Hypothalamus (tissue), 51 donors: ENCODE measurements at regions not wholly inside any gene's neighbourhood (a gene's known extent, or its start where the extent isn't known, plus 50 kb on each side); places are given as distances from the start of the nearest gene placed in this dataset.
"Not testable (repeated sequence)": the region's sequence is repeated elsewhere in the genome, so short reads cannot be mapped to it uniquely, and the experiment has no call there.

ENCODE experiments used
- DNase-seq, 51 donors: peaks; one replicate each; lab custom pipeline; 2025; lab: John Stamatoyannopoulos, UW

GRCh38 chr3:163576314-163576713 is 1502.0 kb downstream of the SI start:
- DNase-seq, result no peak

- no peak for DNase-seq
Observed at GRCh38 chr3:163573324-163573723, 1505.0 kb downstream of the SI start.

DNA sequence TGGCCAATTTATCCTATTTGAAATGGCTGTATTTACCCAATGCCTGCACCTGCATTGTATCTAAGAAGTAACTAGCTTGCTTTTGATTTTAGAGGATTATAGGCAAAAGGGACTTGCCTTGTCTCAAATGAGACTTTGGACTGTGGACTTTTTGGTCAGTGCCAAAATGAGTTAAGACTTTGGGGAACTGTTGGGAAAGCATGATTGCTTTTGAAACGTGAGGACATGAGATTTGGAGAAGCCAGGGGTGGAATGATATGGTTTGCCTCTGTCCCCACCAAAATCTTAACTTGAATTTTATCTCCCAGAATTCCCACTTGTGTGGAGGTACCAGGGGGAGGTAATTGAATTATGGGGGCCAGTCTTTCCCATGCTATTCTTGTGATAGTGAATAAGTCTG is 1505.4 kb downstream of the SI start:
- no peak for DNase-seq

DNA sequence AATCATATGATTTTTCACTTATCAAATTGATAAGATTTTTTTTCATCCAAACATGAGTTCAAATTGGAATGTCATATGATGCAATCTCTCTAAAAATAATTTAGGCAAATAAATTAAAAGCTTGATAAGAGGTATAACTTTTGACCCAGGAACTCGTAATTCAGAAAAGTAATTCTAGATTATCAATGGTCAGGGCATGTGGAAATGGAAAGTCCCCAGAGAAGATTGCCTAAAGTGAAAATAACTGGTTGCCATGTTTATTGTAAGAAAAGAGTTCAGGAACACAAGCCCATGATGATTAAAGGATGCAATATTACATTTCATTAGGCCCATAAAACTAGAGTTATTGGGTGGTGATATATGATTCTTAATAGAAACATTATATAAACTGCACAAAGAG is 1514.8 kb downstream of the SI start:
- DNase-seq, result no peak

- no peak for DNase-seq
Observed at GRCh38 chr3:163562625-163563024, 1515.7 kb downstream of the SI start.

- no peak for DNase-seq
Observed at GRCh38 chr3:163561151-163561550, 1517.1 kb downstream of the SI start.

DNA sequence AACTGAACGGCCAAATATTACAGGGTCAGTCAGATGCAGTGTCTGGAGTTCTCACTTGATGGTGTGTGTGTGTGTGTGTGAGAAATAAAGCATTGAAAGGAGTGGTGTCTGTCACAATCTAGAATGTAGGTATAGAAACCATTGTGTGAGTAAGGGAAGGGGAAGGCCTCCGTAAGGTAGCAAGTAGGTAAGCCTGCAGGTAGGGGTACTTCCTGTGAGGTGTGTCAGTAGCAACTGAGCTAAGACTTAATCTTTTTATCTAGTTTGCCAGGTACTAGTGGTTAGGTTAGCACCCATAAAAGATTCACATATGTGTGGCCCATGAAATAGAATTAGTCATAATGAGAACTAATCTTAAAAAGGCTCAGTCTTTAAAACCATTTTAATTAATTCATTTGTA is 1517.8 kb downstream of the SI start:
- no peak for DNase-seq

GRCh38 chr3:163556813-163557523 is 1521.3 kb downstream of the SI start:
- no peak for DNase-seq

DNA sequence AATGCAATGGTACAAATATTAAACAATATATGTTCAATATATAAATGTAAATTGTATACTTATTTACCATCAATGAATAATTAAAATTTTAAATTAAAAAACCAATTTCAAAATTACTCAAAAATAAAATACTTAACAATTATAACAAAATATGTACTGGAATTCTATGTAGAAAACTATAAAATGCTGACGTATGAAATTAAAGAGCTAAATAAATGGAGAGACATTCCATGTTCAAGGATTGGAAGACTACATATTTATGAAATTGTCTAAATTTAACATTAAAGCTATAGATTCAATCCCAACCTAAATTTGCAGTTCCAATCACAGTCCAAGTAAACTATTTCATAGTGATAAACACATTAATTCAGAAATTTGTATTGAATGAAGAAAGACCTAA is 1522.4 kb downstream of the SI start:
- DNase-seq, result no peak

- no peak for DNase-seq
Observed at GRCh38 chr3:163552659-163552966, 1525.7 kb downstream of the SI start.

DNA sequence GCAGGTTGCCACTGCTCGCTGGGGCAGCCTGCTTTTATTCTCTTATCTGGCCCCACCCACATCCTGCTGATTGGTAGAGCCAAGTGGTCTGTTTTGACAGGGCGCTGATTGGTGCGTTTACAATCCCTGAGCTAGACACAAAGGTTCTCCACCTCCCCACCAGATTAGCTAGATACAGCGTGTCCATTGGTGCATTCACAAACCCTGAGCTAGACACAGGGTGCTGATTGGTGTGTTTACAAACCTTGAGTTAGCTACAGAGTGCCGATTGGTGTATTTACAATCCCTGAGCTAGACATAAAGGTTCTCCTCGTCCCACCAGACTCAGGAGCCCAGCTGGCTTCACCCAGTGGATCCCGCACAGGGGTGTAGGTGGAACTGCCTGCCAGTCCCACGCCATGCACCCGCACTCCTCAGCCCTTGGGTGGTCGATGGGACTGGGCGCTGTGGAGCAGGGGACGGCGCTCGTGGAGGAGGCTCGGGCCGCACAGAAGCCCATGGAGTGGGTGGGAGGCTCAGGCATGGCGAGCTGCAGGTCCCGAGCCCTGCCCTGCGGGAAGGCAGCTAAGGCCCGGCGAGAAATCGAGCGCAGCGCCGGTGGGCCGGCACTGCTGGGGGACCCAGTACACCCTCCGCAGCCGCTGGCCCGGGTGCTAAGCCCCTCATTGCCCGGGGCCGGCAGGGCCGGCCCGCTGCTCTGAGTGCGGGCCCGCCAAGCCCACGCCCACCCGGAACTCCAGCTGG is 1526.2 kb downstream of the SI start:
- not testable (repeated sequence) for DNase-seq

- no peak for DNase-seq
Observed at GRCh38 chr3:163548015-163548414, 1530.3 kb downstream of the SI start.

- no peak for DNase-seq
Observed at GRCh38 chr3:163547014-163547685, 1531.1 kb downstream of the SI start.

GRCh38 chr3:163543662-163544061 is 1534.6 kb downstream of the SI start:
- DNase-seq, result no peak

DNA sequence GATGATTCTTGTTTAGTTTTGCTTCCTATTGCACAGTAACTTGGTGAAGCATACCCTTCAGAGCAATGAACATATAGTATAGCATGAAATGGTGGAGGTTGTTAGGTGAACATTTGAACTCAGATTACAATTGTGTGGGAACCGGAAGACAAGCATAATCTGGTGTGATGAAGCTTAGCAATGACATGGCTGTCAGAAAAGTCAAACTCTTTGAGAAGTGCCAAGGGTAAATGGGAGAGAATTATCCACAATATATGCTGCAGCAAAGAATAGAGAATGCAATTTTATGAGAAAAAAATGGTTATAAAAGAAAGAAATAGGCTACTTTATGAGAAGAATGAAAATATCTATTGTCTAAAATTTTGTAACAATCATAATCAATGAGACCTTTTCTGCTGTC is 1536.7 kb downstream of the SI start:
- no peak for DNase-seq

DNA sequence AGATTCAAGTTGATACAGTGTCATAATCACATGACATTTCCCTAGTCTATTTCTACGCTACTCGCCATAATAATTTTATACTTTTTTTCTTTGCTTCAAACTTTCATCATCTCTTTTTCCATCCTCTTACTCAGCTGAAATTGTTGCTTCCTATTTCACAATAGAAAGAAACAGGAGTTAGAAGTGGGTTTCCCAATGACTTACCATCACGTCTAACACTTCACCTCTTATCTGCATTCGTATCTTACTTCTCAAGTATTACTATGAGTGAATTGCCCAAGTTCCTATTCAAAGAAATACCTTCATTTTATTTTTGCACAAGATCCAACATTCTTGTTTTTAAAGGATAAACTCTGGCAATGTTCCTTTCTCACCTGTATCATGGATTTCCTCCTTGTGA is 1539.9 kb downstream of the SI start:
- DNase-seq, result no peak

DNA sequence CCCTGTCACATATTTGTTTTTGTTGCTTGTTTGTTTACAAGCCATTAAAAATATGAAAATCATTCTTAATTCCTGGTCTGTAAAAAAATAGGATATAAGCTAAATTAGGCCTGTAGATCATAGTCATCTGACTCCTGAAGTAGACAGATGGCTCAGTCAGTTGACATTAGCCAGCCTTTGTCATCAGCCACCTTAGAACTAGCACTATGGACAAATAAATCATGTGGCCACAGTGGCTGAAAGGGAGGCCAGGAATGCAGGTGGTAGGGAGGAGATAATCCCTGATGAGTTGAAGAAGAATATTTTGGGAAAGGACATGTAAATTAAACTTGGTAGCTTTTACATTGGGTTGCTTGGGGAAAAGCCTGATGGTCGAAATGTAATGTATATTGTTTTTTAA is 1544.9 kb downstream of the SI start:
- DNase-seq, result no peak

DNA sequence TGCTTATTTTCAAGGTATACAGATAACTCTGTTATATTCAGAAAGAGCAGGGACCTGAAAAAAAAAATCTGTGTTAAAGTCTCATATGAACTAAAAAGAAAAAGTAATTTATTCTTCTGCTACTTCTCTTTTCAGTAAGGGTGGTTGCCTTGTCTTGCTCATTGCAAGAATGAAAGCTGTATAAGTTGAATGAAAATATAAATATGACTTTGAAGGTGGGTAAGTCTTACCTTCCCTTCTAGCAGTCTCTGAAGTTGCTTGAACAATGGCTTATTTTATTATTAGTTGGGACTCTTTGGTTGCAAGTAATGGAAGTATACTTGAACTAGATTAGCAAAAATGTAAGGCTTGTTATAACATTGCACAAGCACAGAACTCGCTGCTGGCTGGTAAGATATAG is 1554.9 kb downstream of the SI start:
- no peak for DNase-seq

DNA sequence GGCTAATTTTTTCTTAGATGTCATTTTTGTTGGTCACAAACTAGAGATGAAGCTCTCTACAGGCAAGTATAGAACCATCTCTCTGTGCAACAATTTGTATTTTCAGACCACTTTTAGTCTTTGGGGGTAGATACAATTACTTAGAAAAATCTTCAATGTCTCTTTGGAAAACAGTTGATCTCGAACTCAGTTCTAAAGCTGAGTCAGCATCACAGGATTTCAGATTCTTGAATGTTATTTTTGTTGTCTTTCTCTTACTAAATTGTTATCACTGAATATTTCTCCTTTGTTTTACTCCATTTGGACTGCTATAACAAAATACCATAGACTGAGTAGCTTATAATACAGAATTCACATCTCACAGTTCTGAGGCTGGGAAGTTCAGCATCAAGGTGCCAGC is 1557.0 kb downstream of the SI start:
- DNase-seq, result no peak

- DNase-seq, result no peak
Observed at GRCh38 chr3:163518065-163518464, 1560.2 kb downstream of the SI start.

DNA sequence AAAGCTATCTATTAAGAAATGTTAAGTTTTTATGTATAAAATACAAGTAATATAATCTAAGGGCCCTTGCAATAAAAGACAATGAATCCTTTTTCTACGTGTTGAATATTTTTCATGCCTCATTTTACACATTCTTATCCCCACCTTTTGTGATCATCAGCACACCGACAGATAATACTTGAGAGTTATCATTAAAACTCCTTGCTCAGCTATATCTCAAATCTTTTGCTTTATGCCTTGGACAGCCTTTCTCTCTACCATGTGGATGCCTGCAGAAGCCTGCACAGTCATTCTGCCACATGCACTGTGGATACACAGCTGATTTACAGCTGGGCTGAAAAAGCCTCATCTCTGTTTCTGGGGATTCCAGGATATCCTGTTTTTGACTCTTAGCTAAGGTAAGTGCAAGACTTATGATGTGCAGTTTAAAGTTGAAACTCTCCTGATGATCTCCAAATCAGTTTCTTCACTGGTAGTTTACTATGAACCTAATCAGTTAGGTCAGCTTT is 1565.1 kb downstream of the SI start:
- no peak for DNase-seq

- no peak for DNase-seq
Observed at GRCh38 chr3:163508206-163508605, 1570.1 kb downstream of the SI start.
